Activated T-helper 2 cell treated with anti-CD3 and anti-CD28 coated beads, Interferon-gamma antibody, Interleukin-2, Interleukin-4, amounts not matched to agents 10 μg/mL and 5 μg/mL and 100 μg/mL, durations not matched to agents 14 hours and 24 hours and 36 hours (primary cell): ENCODE measurements at regions not wholly inside any gene's neighbourhood (a gene's known extent, or its start where the extent isn't known, plus 50 kb on each side); places are given as distances from the start of the nearest gene placed in this dataset.
"Not testable (repeated sequence)": the region's sequence is repeated elsewhere in the genome, so short reads cannot be mapped to it uniquely, and the experiment has no call there.

Source experiments
- DNase-seq: peaks from one replicate; pipeline ENCODE4 v3.0.0; 2021; ENCODE audit warnings: low spot score
- H3K27ac Mint-ChIP-seq: one replicate; pipeline ENCODE4 v1.8.0; 2021; ENCODE audit warnings: mixed read lengths
- H3K27me3 Mint-ChIP-seq: one replicate; pipeline ENCODE4 v1.8.0; 2021; ENCODE audit warnings: low read depth, mixed read lengths
- H3K36me3 Mint-ChIP-seq: one replicate; pipeline ENCODE4 v1.8.0; 2021; ENCODE audit warnings: low read depth, mixed read lengths
- H3K4me1 Mint-ChIP-seq: one replicate; pipeline ENCODE4 v1.8.0; 2021; ENCODE audit warnings: low read depth, mixed read lengths
- H3K4me3 Mint-ChIP-seq: one replicate; pipeline ENCODE4 v1.8.0; 2021; ENCODE audit warnings: low read depth, mild to moderate bottlenecking, moderate library complexity, mixed read lengths
- H3K9me3 Mint-ChIP-seq: one replicate; pipeline ENCODE4 v1.8.0; 2021; ENCODE audit warnings: mixed read lengths
- intact Hi-C: fragments of 100-400 bp; cut with micrococcal nuclease; formaldehyde crosslinking; loops from one replicate; pipeline ENCODE4 v1.15.1; 2023

DNA sequence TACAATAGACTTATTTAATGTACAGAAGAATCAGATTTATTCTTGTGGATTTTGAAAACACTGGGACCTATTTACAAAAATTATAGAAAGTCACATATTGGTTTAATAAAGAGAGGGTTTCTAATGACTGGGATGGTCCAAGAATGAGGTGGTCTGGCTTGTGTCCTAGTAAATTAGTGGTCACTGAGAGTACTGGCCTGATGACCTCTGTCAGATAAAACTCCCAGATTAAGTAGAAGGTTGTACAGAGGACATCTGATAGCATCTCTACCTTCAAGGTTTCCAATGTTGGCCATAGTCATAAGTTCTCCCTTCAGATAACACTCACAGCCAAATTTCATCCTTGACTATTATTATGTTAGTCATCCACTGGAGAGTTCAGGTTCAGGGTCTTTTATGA lies 692.9 kb downstream of the MTRR start:
- Mint-ChIP-seq H3K27ac (no peak overlapping the region), H3K4me1 (no peaks in the 10 kb centered on the region), H3K27me3 (no peaks in the 10 kb centered on the region), H3K9me3 (peaks cover 14% of the 10 kb centered on the region), H3K36me3 (no peaks in the 10 kb centered on the region), H3K4me3 (no peak overlapping the region)
- no peak for DNase-seq
- intact Hi-C loops = no loop called here

- DNase-seq, H3K27ac Mint-ChIP-seq, H3K36me3 Mint-ChIP-seq, H3K4me3 Mint-ChIP-seq, intact Hi-C loops, H3K4me1 Mint-ChIP-seq, H3K27me3 Mint-ChIP-seq: not testable (repeated sequence)
- H3K9me3 Mint-ChIP-seq = peaks cover 14% of the 10 kb centered on the region
Measured at GRCh38 chr5:8563540-8563939, 694.6 kb downstream of the MTRR start.

- Mint-ChIP-seq H3K9me3 (peaks cover 4% of the 10 kb centered on the region), H3K36me3 (no peaks in the 10 kb centered on the region), H3K27ac (no peak overlapping the region), H3K4me3 (no peak overlapping the region), H3K4me1 (no peaks in the 10 kb centered on the region), H3K27me3 (no peaks in the 10 kb centered on the region)
- no peak for DNase-seq
- intact Hi-C loops = no loop called here
Measured at GRCh38 chr5:8568858-8569257, 699.9 kb downstream of the MTRR start.

DNA sequence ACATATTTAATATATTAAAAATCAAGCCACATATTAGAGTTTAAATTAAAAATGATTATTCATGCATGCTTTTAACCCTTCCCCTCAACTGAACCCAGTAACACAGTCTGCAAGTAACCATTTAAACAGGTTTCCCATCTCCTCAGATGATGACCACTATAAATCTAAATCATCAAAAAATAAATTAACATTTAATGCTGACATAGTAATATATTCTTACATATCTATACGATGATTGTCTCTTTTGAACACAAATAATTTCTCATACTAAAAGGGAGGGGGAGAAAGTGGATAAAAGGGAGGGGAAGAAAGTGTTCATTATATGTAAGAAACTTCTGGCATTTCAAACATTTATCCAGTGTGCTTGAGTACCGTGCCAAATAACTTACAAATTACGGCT lies 701.6 kb downstream of the MTRR start:
- Mint-ChIP-seq H3K27ac (no peak overlapping the region), H3K36me3 (no peaks in the 10 kb centered on the region), H3K4me3 (no peak overlapping the region), H3K9me3 (peaks cover 8% of the 10 kb centered on the region), H3K27me3 (no peaks in the 10 kb centered on the region), H3K4me1 (no peaks in the 10 kb centered on the region)
- intact Hi-C loops = no loop called here
- DNase-seq = no peak

- DNase-seq = no peak
- H3K27me3 Mint-ChIP-seq = no peaks in the 10 kb centered on the region
- no peaks in the 10 kb centered on the region for H3K4me1 Mint-ChIP-seq
- no peak overlapping the region for H3K27ac Mint-ChIP-seq
- intact Hi-C loops = no loop called here
- H3K4me3 Mint-ChIP-seq = no peak overlapping the region
- no peaks in the 10 kb centered on the region for H3K36me3 Mint-ChIP-seq
- peaks cover 19% of the 10 kb centered on the region for H3K9me3 Mint-ChIP-seq
Measured at GRCh38 chr5:8576178-8576577, 707.2 kb downstream of the MTRR start.

DNA sequence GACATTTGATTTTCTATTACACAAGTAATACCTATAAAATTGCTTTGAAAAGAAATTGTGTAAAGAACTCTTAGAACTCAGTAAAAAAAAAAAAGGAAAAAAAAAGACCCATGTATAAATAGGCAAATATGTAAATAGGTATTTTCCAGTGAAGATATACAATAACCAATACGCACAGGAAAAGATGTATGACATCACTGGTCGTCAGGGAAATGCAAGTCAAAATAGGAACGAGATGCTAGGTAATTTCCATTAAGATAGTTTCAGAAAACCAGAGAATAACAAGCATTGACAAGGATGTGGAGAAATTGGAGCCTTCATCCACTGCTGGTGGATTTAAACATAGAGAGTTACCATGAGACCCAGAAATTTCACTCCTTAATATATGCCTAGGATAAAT lies 708.8 kb downstream of the MTRR start:
- H3K27me3 Mint-ChIP-seq = no peaks in the 10 kb centered on the region
- no peak overlapping the region for H3K27ac Mint-ChIP-seq
- no peak overlapping the region for H3K4me3 Mint-ChIP-seq
- H3K9me3 Mint-ChIP-seq = peaks cover 19% of the 10 kb centered on the region
- no peaks in the 10 kb centered on the region for H3K4me1 Mint-ChIP-seq
- DNase-seq = no peak
- intact Hi-C loops = no loop called here
- no peaks in the 10 kb centered on the region for H3K36me3 Mint-ChIP-seq

DNA sequence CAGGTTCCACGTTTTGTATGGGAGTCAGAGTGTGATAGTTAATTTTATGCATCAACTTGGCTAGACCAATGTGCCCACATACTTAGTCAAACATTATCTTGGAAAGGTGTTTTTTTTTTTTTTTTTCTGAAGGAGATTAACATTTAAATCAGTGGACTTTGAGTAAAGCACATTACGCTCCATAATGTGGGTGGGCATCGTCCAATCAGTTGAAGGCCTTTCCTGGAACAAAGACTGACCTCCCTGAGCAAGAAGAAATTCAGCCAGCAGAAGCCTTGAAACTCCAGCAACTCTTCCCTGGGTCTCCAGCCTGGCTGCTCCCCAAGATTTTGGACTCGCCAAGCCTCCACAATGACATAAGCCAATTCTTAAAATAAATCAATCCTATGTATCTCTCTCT lies 711.4 kb downstream of the MTRR start:
- no peaks in the 10 kb centered on the region for H3K4me1 Mint-ChIP-seq
- DNase-seq = no peak
- H3K27ac Mint-ChIP-seq = no peak overlapping the region
- no peak overlapping the region for H3K4me3 Mint-ChIP-seq
- H3K9me3 Mint-ChIP-seq = peaks cover 11% of the 10 kb centered on the region
- H3K36me3 Mint-ChIP-seq = no peaks in the 10 kb centered on the region
- no peaks in the 10 kb centered on the region for H3K27me3 Mint-ChIP-seq
- intact Hi-C loops = no loop called here

- intact Hi-C loops = no loop called here
- no peaks in the 10 kb centered on the region for H3K4me1 Mint-ChIP-seq
- no peaks in the 10 kb centered on the region for H3K36me3 Mint-ChIP-seq
- no peak overlapping the region for H3K4me3 Mint-ChIP-seq
- no peaks in the 10 kb centered on the region for H3K27me3 Mint-ChIP-seq
- H3K9me3 Mint-ChIP-seq = peaks cover 6% of the 10 kb centered on the region
- DNase-seq = no peak
- no peak overlapping the region for H3K27ac Mint-ChIP-seq
Measured at GRCh38 chr5:8581047-8581446, 712.1 kb downstream of the MTRR start.

DNA sequence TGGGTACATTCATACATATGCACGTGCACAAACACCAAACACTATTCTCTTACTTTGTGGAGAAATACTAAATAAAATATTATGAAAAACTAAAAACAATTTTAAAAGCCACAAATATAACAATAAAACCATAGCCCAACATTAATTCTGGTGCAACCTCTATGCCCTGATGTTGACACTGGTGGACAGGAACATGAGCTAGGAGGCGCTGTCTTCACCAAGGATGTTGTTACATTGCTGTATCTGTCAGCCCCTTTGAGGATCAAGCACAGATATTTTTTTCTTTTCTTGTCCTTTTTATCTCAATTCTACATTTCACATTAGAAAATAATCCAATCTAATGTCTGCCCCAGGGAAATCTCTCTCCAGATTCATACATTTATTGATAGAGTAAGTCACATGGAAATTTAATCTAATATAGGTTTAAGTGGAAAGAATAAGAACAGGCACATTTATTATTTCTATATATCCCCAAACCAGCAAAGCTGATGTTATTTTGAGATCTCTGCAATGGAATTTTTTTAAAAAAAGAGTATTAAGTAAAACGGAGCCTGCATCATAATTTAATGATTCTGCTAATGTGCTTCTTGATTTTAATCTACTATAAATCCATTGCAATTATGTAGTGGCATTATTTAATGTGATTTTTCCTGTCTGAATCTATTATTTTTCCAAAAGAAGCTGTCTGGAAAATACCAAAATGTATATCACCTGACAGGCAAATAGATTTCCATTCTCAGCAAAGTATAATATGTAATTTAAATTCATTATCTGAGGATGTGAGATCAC lies 716.5 kb downstream of the MTRR start:
- H3K4me3 Mint-ChIP-seq = no peak overlapping the region
- H3K4me1 Mint-ChIP-seq = no peaks in the 10 kb centered on the region
- no peaks in the 10 kb centered on the region for H3K36me3 Mint-ChIP-seq
- no peak for DNase-seq
- intact Hi-C loops = no loop called here
- no peak overlapping the region for H3K27ac Mint-ChIP-seq
- peaks cover 7% of the 10 kb centered on the region for H3K9me3 Mint-ChIP-seq
- no peaks in the 10 kb centered on the region for H3K27me3 Mint-ChIP-seq

GRCh38 chr5:8590959-8591358 lies 722.0 kb downstream of the MTRR start:
- H3K4me3 Mint-ChIP-seq = no peak overlapping the region
- H3K27ac Mint-ChIP-seq = no peak overlapping the region
- H3K9me3 Mint-ChIP-seq = peaks cover 18% of the 10 kb centered on the region
- intact Hi-C loops = no loop called here
- no peaks in the 10 kb centered on the region for H3K27me3 Mint-ChIP-seq
- H3K36me3 Mint-ChIP-seq = no peaks in the 10 kb centered on the region
- no peaks in the 10 kb centered on the region for H3K4me1 Mint-ChIP-seq
- no peak for DNase-seq

- no peaks in the 10 kb centered on the region for H3K27me3 Mint-ChIP-seq
- no peak overlapping the region for H3K4me3 Mint-ChIP-seq
- no peaks in the 10 kb centered on the region for H3K4me1 Mint-ChIP-seq
- H3K36me3 Mint-ChIP-seq = no peaks in the 10 kb centered on the region
- H3K27ac Mint-ChIP-seq = no peak overlapping the region
- peaks cover 15% of the 10 kb centered on the region for H3K9me3 Mint-ChIP-seq
- DNase-seq = no peak
- intact Hi-C loops = no loop called here
Measured at GRCh38 chr5:8598356-8598755, 729.4 kb downstream of the MTRR start.

DNA sequence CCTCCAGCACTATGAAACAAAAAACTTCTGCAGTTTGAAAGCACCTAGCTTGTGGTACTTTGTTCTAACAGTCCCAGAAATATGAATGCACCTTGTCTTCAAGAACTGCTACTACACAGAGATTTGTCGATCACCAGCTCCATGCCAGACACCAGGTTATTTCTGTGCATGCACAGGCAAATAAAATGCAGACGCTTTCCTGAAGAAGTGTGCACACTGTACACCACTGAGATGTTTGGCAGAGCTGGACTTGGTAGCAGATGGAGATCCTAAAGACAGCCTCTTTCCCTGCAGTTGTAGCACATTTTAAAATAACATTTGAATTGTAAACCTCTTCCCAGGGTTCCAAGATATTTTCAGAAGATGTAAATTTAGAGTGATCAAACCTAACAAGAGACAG lies 730.0 kb downstream of the MTRR start:
- Mint-ChIP-seq H3K27me3 (no peaks in the 10 kb centered on the region), H3K4me3 (no peak overlapping the region), H3K27ac (no peak overlapping the region), H3K36me3 (no peaks in the 10 kb centered on the region), H3K9me3 (peaks cover 12% of the 10 kb centered on the region), H3K4me1 (no peaks in the 10 kb centered on the region)
- intact Hi-C loops = no loop called here
- DNase-seq = no peak

- no peak overlapping the region for H3K27ac Mint-ChIP-seq
- no peaks in the 10 kb centered on the region for H3K27me3 Mint-ChIP-seq
- H3K4me1 Mint-ChIP-seq = no peaks in the 10 kb centered on the region
- no peak overlapping the region for H3K4me3 Mint-ChIP-seq
- no peaks in the 10 kb centered on the region for H3K36me3 Mint-ChIP-seq
- intact Hi-C loops = no loop called here
- DNase-seq = no peak
- H3K9me3 Mint-ChIP-seq = peaks cover 8% of the 10 kb centered on the region
Measured at GRCh38 chr5:8600843-8601242, 731.9 kb downstream of the MTRR start.
